Endothelial cell of umbilical vein (primary cell): ENCODE measurements at regions not wholly inside any gene's neighbourhood (a gene's known extent, or its start where the extent isn't known, plus 50 kb on each side); places are given as distances from the start of the nearest gene placed in this dataset.

Experiments used
- BruUV-seq: library from RNA; stranded (reverse); fragments of 400-500 nt; replicated peaks from 2 replicates; lab custom pipeline; 2021; lab: Mats Ljungman, UMichigan
- CTCF ChIA-PET: fragments of 300-600, 350-600 bp; sonication (Branson Sonifier 250); formaldehyde crosslinking; loops from one replicate; lab custom pipeline; 2021; ENCODE audit warnings: antibody characterized with exemption, inconsistent platforms; lab: Charles Lee
- POLR2A ChIA-PET: fragments of 300-600, 350-600 bp; sonication (Branson Sonifier 250); formaldehyde crosslinking; loops from one replicate; lab custom pipeline; 2021; ENCODE audit warnings: antibody characterized with exemption, inconsistent platforms; lab: Charles Lee
- DNase-seq: peaks from one replicate; pipeline ENCODE4 v3.0.0-alpha.2; 2011; ENCODE audit warnings: low read depth, low spot score
- FAIRE-seq: peaks from 2 replicates; lab custom pipeline; 2011; peaks lifted over from hg19 to GRCh38; lab: Jason Lieb, UNC
- H2AFZ ChIP-seq: 2 replicates; pipeline ENCODE4 v1.6.0; 2012; ENCODE audit warnings: low read depth, low read length, control low read depth, inconsistent platforms
- H3K27ac ChIP-seq: 2 replicates; pipeline ENCODE4 v1.5.1; 2011; ENCODE audit warnings: low read depth, mild to moderate bottlenecking, control low read depth, low read length, moderate library complexity; ENCODE audit not compliant: insufficient read depth
- H3K27me3 ChIP-seq, 2 experiments: 2 replicates each; pipeline versions ENCODE4 v1.6.0 to v1.6.1; 2011; ENCODE audit warnings: low read length in 2 of 2, mixed read lengths in 1 of 2; ENCODE audit not compliant: control insufficient read depth in 2 of 2, insufficient read depth in 2 of 2
- H3K36me3 ChIP-seq, 2 experiments: 2 replicates in 1 of 2; 3 replicates in 1 of 2; pipeline ENCODE4 v1.5.1; 2011; ENCODE audit warnings: low read length in 2 of 2, mild to moderate bottlenecking in 1 of 2, moderate library complexity in 1 of 2; ENCODE audit not compliant: control insufficient read depth in 2 of 2, insufficient read depth in 2 of 2; ENCODE audit errors: extremely low read depth in 1 of 2
- H3K4me1 ChIP-seq: 3 replicates; pipeline ENCODE4 v1.5.1; 2011; ENCODE audit warnings: mild to moderate bottlenecking, low read length; ENCODE audit not compliant: control insufficient read depth, insufficient read depth; ENCODE audit errors: extremely low read depth
- H3K4me2 ChIP-seq: 2 replicates; pipeline ENCODE4 v1.6.1; 2011; ENCODE audit warnings: low read length, control low read depth, mixed read lengths; ENCODE audit not compliant: insufficient read depth
- H3K4me3 ChIP-seq, 3 experiments: fragments of 200-600 bp in 1 of 3; sonication (generic), shearing (Covaris generic) in 1 of 3; replicated peaks in 1 of 3; 2 replicates each; pipeline ENCODE4 v1.5.1; 2011 to 2016; ENCODE audit warnings: control low read depth in 3 of 3, low read length in 3 of 3, mild to moderate bottlenecking in 2 of 3, inconsistent platforms in 1 of 3, low read depth in 1 of 3, moderate library complexity in 1 of 3; ENCODE audit not compliant: insufficient read depth in 1 of 3
- H3K79me2 ChIP-seq: 2 replicates; pipeline ENCODE4 v1.6.0; 2012; ENCODE audit warnings: low read length, inconsistent platforms; ENCODE audit not compliant: control insufficient read depth, insufficient read depth
- H3K9ac ChIP-seq: replicated peaks from 2 replicates; pipeline ENCODE3; 2011; ENCODE audit warnings: low read length, control low read depth; ENCODE audit not compliant: insufficient read depth; ENCODE audit errors: extremely low read depth
- H3K9me1 ChIP-seq: replicated peaks from 3 replicates; pipeline ENCODE4 v1.6.0; 2011; ENCODE audit warnings: mild to moderate bottlenecking, low read length; ENCODE audit not compliant: control insufficient read depth, insufficient read depth; ENCODE audit errors: extremely low read depth
- H3K9me3 ChIP-seq: replicated peaks from 2 replicates; pipeline ENCODE4 v1.5.1; 2012; ENCODE audit warnings: low read length, inconsistent platforms; ENCODE audit not compliant: control insufficient read depth, insufficient read depth
- H4K20me1 ChIP-seq: replicated peaks from 2 replicates; pipeline ENCODE3; 2011; ENCODE audit warnings: mild to moderate bottlenecking, low read length; ENCODE audit not compliant: control insufficient read depth, insufficient read depth; ENCODE audit errors: extremely low read depth
- EZH2 ChIP-seq: IDR thresholded peaks from 2 replicates; pipeline ENCODE4 v1.6.1; 2012; ENCODE audit warnings: borderline replicate concordance, low read depth, mild to moderate bottlenecking, moderate library complexity, low read length, inconsistent platforms; ENCODE audit not compliant: severe bottlenecking
- FOS ChIP-seq: IDR thresholded peaks from 2 replicates; pipeline ENCODE4 v1.6.1; 2011; ENCODE audit warnings: mild to moderate bottlenecking, low read length, moderate library complexity, borderline replicate concordance; ENCODE audit not compliant: insufficient read depth
- GATA2 ChIP-seq: IDR thresholded peaks from 2 replicates; pipeline ENCODE4 v1.7.0; 2011; ENCODE audit warnings: low read depth, mild to moderate bottlenecking, moderate library complexity, mixed read lengths, low read length; ENCODE audit not compliant: insufficient read length, insufficient read depth
- JUN ChIP-seq: IDR thresholded peaks from 2 replicates; pipeline ENCODE4 v1.6.1; 2011; ENCODE audit warnings: borderline replicate concordance, low read depth; ENCODE audit not compliant: insufficient read length, insufficient read depth
- MAX ChIP-seq: IDR thresholded peaks from 2 replicates; pipeline ENCODE4 v1.6.1; 2011; ENCODE audit not compliant: insufficient read depth, insufficient read length
- MYC ChIP-seq: IDR thresholded peaks from one replicate; pipeline ENCODE4 v1.6.1; 2011; ENCODE audit warnings: mild to moderate bottlenecking, low read depth, low read length
- POLR2A ChIP-seq: IDR thresholded peaks from 2 replicates; pipeline ENCODE4 v1.6.1; 2012; ENCODE audit warnings: low read depth, mild to moderate bottlenecking, control low read depth, low read length
- POLR2AphosphoS5 ChIP-seq: IDR thresholded peaks from 2 replicates; pipeline ENCODE4 v1.6.1; 2012; ENCODE audit warnings: low read depth, mild to moderate bottlenecking, control low read depth, low read length, moderate library complexity; ENCODE audit not compliant: insufficient read depth
- dilution Hi-C: fragments of 300-500 bp; cut with MboI; formaldehyde crosslinking; loops from one replicate; pipeline ENCODE4 v1.15.0; 2019; ENCODE audit warnings: low sequenced_read_pairs; ENCODE audit not compliant: extremely low pct_ligation_motif_present
- intact Hi-C: fragments of 100-400 bp; cut with micrococcal nuclease; formaldehyde crosslinking; loops from one replicate; pipeline ENCODE4 v1.10.0; 2022
- TF ChIP-seq, protein P1 (sequence below), 2 donors: IDR thresholded peaks; 1 replicate in 1 of 2; 2 replicates in 1 of 2; pipeline ENCODE4 v1.5.1; 2011; ENCODE audit warnings: low read length in 2 of 2, mild to moderate bottlenecking in 2 of 2, moderate library complexity in 2 of 2, control low read depth in 1 of 2, inconsistent platforms in 1 of 2, low read depth in 1 of 2; ENCODE audit not compliant: insufficient read depth in 1 of 2; ENCODE audit errors: extremely low read depth in 1 of 2

GRCh38 chr11:70501051-70501901 lies 102.9 kb downstream of the CTTN start:
- Histone ChIP-seq H3K9me3 (no peaks in the 10 kb centered on the region), H3K27ac (no peak overlapping the region), H4K20me1 (no peaks in the 10 kb centered on the region), H3K4me2 (no peak overlapping the region), H3K36me3 (no peaks in the 10 kb centered on the region), H2AFZ (no peak overlapping the region), H3K9me1 (no peaks in the 10 kb centered on the region), H3K4me3 (no peak overlapping the region), H3K79me2 (no peaks in the 10 kb centered on the region), H3K4me1 (no peaks in the 10 kb centered on the region), H3K9ac (no peak overlapping the region), H3K27me3 (no peaks in the 10 kb centered on the region)
- intact Hi-C loops, result no loop called here
- ChIA-PET POLR2A (no interaction called here), CTCF (no interaction called here)
- dilution Hi-C loops, result no loop called here
- FAIRE-seq (no peak), DNase-seq (no peak)
- BruUV-seq, result no TSS peak
- TF ChIP-seq MAX (no peak), POLR2A (no peak), MYC (no peak), GATA2 (no peak), EZH2 (no peak), JUN (no peak), POLR2AphosphoS5 (no peak), FOS (no peak)
- TF ChIP-seq, protein P1, sequence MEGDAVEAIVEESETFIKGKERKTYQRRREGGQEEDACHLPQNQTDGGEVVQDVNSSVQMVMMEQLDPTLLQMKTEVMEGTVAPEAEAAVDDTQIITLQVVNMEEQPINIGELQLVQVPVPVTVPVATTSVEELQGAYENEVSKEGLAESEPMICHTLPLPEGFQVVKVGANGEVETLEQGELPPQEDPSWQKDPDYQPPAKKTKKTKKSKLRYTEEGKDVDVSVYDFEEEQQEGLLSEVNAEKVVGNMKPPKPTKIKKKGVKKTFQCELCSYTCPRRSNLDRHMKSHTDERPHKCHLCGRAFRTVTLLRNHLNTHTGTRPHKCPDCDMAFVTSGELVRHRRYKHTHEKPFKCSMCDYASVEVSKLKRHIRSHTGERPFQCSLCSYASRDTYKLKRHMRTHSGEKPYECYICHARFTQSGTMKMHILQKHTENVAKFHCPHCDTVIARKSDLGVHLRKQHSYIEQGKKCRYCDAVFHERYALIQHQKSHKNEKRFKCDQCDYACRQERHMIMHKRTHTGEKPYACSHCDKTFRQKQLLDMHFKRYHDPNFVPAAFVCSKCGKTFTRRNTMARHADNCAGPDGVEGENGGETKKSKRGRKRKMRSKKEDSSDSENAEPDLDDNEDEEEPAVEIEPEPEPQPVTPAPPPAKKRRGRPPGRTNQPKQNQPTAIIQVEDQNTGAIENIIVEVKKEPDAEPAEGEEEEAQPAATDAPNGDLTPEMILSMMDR (IDR thresholded peaks at IDR 0.05; ENCODE audit: extremely low read depth in 1 of 2, insufficient read depth in 1 of 2, low read depth in 1 of 2, low read length in 2 of 2), result no peak
